SK-N-SH treated with all-trans-retinoic acid at 6 μM for 48 hours (cell line): ENCODE measurements at regions not wholly inside any gene's neighbourhood (a gene's known extent, or its start where the extent isn't known, plus 50 kb on each side); places are given as distances from the start of the nearest gene placed in this dataset.

Experiments used
- ARNTL ChIP-seq: fragments of 450-650 bp; formaldehyde crosslinking; IDR thresholded peaks from 2 replicates; pipeline ENCODE4 v1.5.0; 2020; ENCODE audit warnings: low read depth, mild to moderate bottlenecking, moderate library complexity, borderline replicate concordance
- CSDC2 ChIP-seq: fragments of 250-450 bp; sonication (Bioruptor Pico); IDR thresholded peaks from 2 replicates; pipeline ENCODE4 v1.5.0; 2020; ENCODE audit warnings: mild to moderate bottlenecking, moderate library complexity
- CSRNP3 ChIP-seq: fragments of 250-450 bp; sonication (Bioruptor Pico); IDR thresholded peaks from 2 replicates; pipeline ENCODE4 v1.5.1; 2021; ENCODE audit warnings: mild to moderate bottlenecking, moderate library complexity
- PPARA ChIP-seq: fragments of 250-450 bp; sonication (Bioruptor Pico); IDR thresholded peaks from 2 replicates; pipeline ENCODE4 v1.5.0; 2020; ENCODE audit warnings: mild to moderate bottlenecking, borderline replicate concordance
- TCF4 ChIP-seq: fragments of 250-450 bp; sonication (Bioruptor Pico); IDR thresholded peaks from 2 replicates; pipeline ENCODE4 v1.8.0; 2021; ENCODE audit warnings: mild to moderate bottlenecking, moderate library complexity, borderline replicate concordance

- no peak for TF ChIP-seq ARNTL (CRISPR knock-in tag)
- TF ChIP-seq CSDC2 (CRISPR knock-in tag): no peak
- no peak for TF ChIP-seq CSRNP3 (CRISPR knock-in tag)
- no peak for TF ChIP-seq TCF4 (CRISPR knock-in tag)
- TF ChIP-seq PPARA (CRISPR knock-in tag): no peak
Observed at GRCh38 chr6:125489579-125490285, 188.0 kb upstream of the HDDC2 start.
